Chondrocyte (in vitro differentiated cells): ENCODE measurements at regions not wholly inside any gene's neighbourhood (a gene's known extent, or its start where the extent isn't known, plus 50 kb on each side); places are given as distances from the start of the nearest gene placed in this dataset.

Source experiments
- DNase-seq: peaks from one replicate; pipeline ENCODE4 v3.0.0; 2021; ENCODE audit warnings: mixed read lengths, low spot score
- H3K27ac Mint-ChIP-seq: one replicate; pipeline ENCODE4 v1.8.0; 2021; ENCODE audit warnings: mild to moderate bottlenecking, moderate library complexity, mixed read lengths; ENCODE audit not compliant: unreplicated experiment
- H3K27me3 Mint-ChIP-seq: 2 replicates; pipeline ENCODE4 v1.8.0; 2021; ENCODE audit warnings: low read depth, mixed read lengths
- H3K36me3 Mint-ChIP-seq: 2 replicates; pipeline ENCODE4 v1.8.0; 2021; ENCODE audit warnings: low read depth, mixed read lengths
- H3K4me1 Mint-ChIP-seq: 2 replicates; pipeline ENCODE4 v1.8.0; 2021; ENCODE audit warnings: low read depth, mild to moderate bottlenecking, mixed read lengths
- H3K4me3 Mint-ChIP-seq: one replicate; pipeline ENCODE4 v1.8.0; 2021; ENCODE audit warnings: mild to moderate bottlenecking, moderate library complexity, mixed read lengths; ENCODE audit not compliant: unreplicated experiment
- H3K9me3 Mint-ChIP-seq: 2 replicates; pipeline ENCODE4 v1.8.0; 2021; ENCODE audit warnings: low read depth, mixed read lengths
- CTCF ChIP-seq: fragments of 200-600 bp; sonication (generic); IDR thresholded peaks from 2 replicates; pipeline ENCODE4 v1.5.0; 2021; ENCODE audit warnings: antibody characterized with exemption, mild to moderate bottlenecking, moderate library complexity

- Mint-ChIP-seq H3K9me3 (peaks cover 4% of the 10 kb centered on the region), H3K4me3 (no peak overlapping the region), H3K4me1 (peaks cover 21% of the 10 kb centered on the region), H3K27me3 (peaks cover 3% of the 10 kb centered on the region), H3K36me3 (no peaks in the 10 kb centered on the region), H3K27ac (no peak overlapping the region)
- TF ChIP-seq CTCF = no peak
- no peak for DNase-seq
Observed at GRCh38 chr20:58596244-58596643, 54.8 kb upstream of the STX16 start.

- no peak for TF ChIP-seq CTCF
- DNase-seq = no peak
Observed at GRCh38 chr20:58595167-58595566, 55.9 kb upstream of the STX16 start.

GRCh38 chr20:58593880-58594638 is 57.0 kb upstream of the STX16 start:
- Mint-ChIP-seq H3K4me3 (no peak overlapping the region), H3K4me1 (peaks cover 21% of the 10 kb centered on the region), H3K27ac (no peak overlapping the region), H3K36me3 (no peaks in the 10 kb centered on the region), H3K27me3 (peaks cover 8% of the 10 kb centered on the region), H3K9me3 (peaks cover 4% of the 10 kb centered on the region)
- no peak for TF ChIP-seq CTCF
- DNase-seq = no peak

More at GRCh38 chr20:58595167-58595566, 55.9 kb upstream of the STX16 start:
- H3K36me3 Mint-ChIP-seq = no peaks in the 10 kb centered on the region
- peaks cover 4% of the 10 kb centered on the region for H3K9me3 Mint-ChIP-seq
- peaks cover 21% of the 10 kb centered on the region for H3K4me1 Mint-ChIP-seq
- H3K4me3 Mint-ChIP-seq = no peak overlapping the region
- H3K27me3 Mint-ChIP-seq = peaks cover 6% of the 10 kb centered on the region
- H3K27ac Mint-ChIP-seq = no peak overlapping the region

GRCh38 chr20:58592076-58592695 is 58.9 kb upstream of the STX16 start:
- peaks cover 7% of the 10 kb centered on the region for H3K4me1 Mint-ChIP-seq
- H3K36me3 Mint-ChIP-seq = no peaks in the 10 kb centered on the region
- no peak for DNase-seq
- TF ChIP-seq CTCF = no peak
- H3K27me3 Mint-ChIP-seq = peaks cover 8% of the 10 kb centered on the region
- H3K27ac Mint-ChIP-seq = no peak overlapping the region
- H3K4me3 Mint-ChIP-seq = no peak overlapping the region
- peaks cover 4% of the 10 kb centered on the region for H3K9me3 Mint-ChIP-seq

- peaks cover 8% of the 10 kb centered on the region for H3K27me3 Mint-ChIP-seq
- no peaks in the 10 kb centered on the region for H3K9me3 Mint-ChIP-seq
- TF ChIP-seq CTCF = no peak
- H3K4me3 Mint-ChIP-seq = no peak overlapping the region
- no peaks in the 10 kb centered on the region for H3K36me3 Mint-ChIP-seq
- no peak for DNase-seq
- no peak overlapping the region for H3K27ac Mint-ChIP-seq
- no peaks in the 10 kb centered on the region for H3K4me1 Mint-ChIP-seq
Observed at GRCh38 chr20:58590679-58591473, 60.2 kb upstream of the STX16 start.
